ENCODE measurements at regions not wholly inside any gene's neighbourhood (a gene's known extent, or its start where the extent isn't known, plus 50 kb on each side); places are given as distances from the start of the nearest gene placed in this dataset.

DNA sequence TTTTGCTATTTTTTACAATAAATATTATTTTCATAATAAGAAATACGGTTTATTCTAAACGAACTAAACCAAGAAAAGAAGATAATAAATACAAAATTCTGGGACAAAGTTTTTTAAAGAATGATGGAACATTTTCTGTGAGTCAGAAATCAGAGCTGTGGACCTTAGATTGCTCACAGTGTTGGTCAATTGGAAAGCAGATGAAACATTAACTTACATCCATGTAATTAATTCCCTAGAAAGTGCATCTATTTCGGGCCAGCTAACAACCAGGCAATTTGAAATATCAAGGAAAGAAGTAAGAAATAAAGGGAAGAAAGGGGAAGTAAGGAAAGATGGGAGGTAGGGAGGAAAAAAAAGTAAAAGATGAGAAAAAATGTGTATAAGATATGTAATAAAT, 1569.8 kb upstream of the TENM4 start:
- Histone ChIP-seq H3K27me3 (no peaks in the 10 kb centered on the region), H3K36me3 (no peaks in the 10 kb centered on the region), H3K4me2 (no peak overlapping the region), H3K9me3 (ENCODE audit: low read depth) (no peaks in the 10 kb centered on the region), H3K27ac (no peak overlapping the region), H4K20me1 (ENCODE audit: low read depth) (no peaks in the 10 kb centered on the region), H3K9ac (no peak overlapping the region), H3F3A (ENCODE audit: low read depth) (no peaks in the 10 kb centered on the region), H3K79me2 (ENCODE audit: low read depth) (no peaks in the 10 kb centered on the region), H3K4me3 (no peak overlapping the region), H3K4me1 (no peaks in the 10 kb centered on the region), H2AFZ (replicated peaks) (no peak overlapping the region)
- Mint-ChIP-seq H3K27ac (no peak overlapping the region), H3K27me3 (ENCODE audit: insufficient read depth, low read depth) (no peaks in the 10 kb centered on the region), H3K36me3 (no peaks in the 10 kb centered on the region), H3K4me3 (no peak overlapping the region), H3K4me1 (no peaks in the 10 kb centered on the region), H3K9me3 (peaks cover 2% of the 10 kb centered on the region)
- TF ChIP-seq, protein P1, sequence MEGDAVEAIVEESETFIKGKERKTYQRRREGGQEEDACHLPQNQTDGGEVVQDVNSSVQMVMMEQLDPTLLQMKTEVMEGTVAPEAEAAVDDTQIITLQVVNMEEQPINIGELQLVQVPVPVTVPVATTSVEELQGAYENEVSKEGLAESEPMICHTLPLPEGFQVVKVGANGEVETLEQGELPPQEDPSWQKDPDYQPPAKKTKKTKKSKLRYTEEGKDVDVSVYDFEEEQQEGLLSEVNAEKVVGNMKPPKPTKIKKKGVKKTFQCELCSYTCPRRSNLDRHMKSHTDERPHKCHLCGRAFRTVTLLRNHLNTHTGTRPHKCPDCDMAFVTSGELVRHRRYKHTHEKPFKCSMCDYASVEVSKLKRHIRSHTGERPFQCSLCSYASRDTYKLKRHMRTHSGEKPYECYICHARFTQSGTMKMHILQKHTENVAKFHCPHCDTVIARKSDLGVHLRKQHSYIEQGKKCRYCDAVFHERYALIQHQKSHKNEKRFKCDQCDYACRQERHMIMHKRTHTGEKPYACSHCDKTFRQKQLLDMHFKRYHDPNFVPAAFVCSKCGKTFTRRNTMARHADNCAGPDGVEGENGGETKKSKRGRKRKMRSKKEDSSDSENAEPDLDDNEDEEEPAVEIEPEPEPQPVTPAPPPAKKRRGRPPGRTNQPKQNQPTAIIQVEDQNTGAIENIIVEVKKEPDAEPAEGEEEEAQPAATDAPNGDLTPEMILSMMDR (IDR thresholded peaks at IDR 0.05), result no peak
- TF ChIP-seq EZH2phosphoT487 (IDR thresholded peaks at IDR 0.05), result no peak
- TF ChIP-seq EZH2 (IDR thresholded peaks at IDR 0.05), result no peak
- no peak for DNase-seq (ENCODE audit: low spot score)

DNA sequence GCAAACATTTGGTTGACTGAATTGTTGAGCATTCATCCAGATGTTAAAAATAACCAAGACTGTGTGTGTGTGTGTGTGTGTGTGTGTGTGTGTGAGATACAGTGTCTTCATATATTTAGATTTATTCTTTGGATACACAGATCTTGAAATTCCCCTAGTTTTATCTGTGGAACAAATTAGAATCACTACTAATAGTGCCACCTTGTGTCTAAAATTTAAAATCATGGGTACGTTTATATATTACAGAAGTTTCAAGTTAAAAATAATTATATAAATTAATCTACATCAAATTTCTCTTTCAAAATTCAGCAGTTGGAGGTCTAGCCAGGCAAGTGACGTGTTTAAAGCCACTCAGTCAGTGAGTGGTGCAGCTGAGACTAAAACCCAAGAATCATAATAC, 1566.2 kb upstream of the TENM4 start:
- Histone ChIP-seq H3K9ac (no peak overlapping the region), H3K79me2 (ENCODE audit: low read depth) (no peaks in the 10 kb centered on the region), H3K4me2 (no peak overlapping the region), H3K27ac (no peak overlapping the region), H3K4me3 (no peak overlapping the region), H3K4me1 (no peaks in the 10 kb centered on the region), H3K36me3 (no peaks in the 10 kb centered on the region), H4K20me1 (ENCODE audit: low read depth) (no peaks in the 10 kb centered on the region), H3K9me3 (ENCODE audit: low read depth) (no peaks in the 10 kb centered on the region), H3F3A (ENCODE audit: low read depth) (no peaks in the 10 kb centered on the region), H2AFZ (replicated peaks) (no peak overlapping the region), H3K27me3 (no peaks in the 10 kb centered on the region)
- no peak overlapping the region for H3K27ac Mint-ChIP-seq
- TF ChIP-seq EZH2 (IDR thresholded peaks at IDR 0.05), result no peak
- TF ChIP-seq, protein P1 (IDR thresholded peaks at IDR 0.05), result peak; percentile 39
- peaks cover 2% of the 10 kb centered on the region for H3K9me3 Mint-ChIP-seq
- no peaks in the 10 kb centered on the region for H3K27me3 Mint-ChIP-seq (ENCODE audit: insufficient read depth, low read depth)
- no peaks in the 10 kb centered on the region for H3K36me3 Mint-ChIP-seq
- no peak for DNase-seq (ENCODE audit: low spot score)
- no peaks in the 10 kb centered on the region for H3K4me1 Mint-ChIP-seq
- H3K4me3 Mint-ChIP-seq, result no peak overlapping the region

DNA sequence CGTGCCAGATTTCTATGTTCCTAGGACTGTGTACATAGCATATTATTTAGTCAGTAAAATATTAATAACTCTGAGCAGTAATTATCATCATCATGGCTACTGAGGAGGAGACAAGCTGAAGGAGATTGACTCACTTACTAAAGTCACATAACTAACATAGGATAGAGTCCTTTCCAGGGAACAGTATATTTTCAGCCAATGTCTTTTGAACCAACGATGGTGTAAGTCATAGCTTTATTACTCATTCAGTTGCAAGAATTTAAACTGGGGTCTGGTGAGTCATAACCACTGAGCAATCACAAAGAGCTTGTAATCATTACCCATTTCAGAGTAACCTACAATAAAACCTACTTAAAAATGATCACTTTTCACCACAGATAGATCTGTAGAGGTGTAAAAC, 1564.8 kb upstream of the TENM4 start:
- Mint-ChIP-seq H3K27ac (no peak overlapping the region), H3K4me3 (no peak overlapping the region), H3K4me1 (no peaks in the 10 kb centered on the region), H3K36me3 (no peaks in the 10 kb centered on the region), H3K9me3 (no peaks in the 10 kb centered on the region), H3K27me3 (ENCODE audit: insufficient read depth, low read depth) (peaks cover 4% of the 10 kb centered on the region)
- Histone ChIP-seq H3K36me3 (no peaks in the 10 kb centered on the region), H4K20me1 (ENCODE audit: low read depth) (no peaks in the 10 kb centered on the region), H3K27ac (no peak overlapping the region), H3K4me2 (no peak overlapping the region), H3K79me2 (ENCODE audit: low read depth) (no peaks in the 10 kb centered on the region), H3K4me3 (no peak overlapping the region), H3K9me3 (ENCODE audit: low read depth) (no peaks in the 10 kb centered on the region), H3K9ac (no peak overlapping the region), H3F3A (ENCODE audit: low read depth) (no peaks in the 10 kb centered on the region), H2AFZ (replicated peaks) (no peak overlapping the region), H3K27me3 (no peaks in the 10 kb centered on the region), H3K4me1 (no peaks in the 10 kb centered on the region)
- TF ChIP-seq EZH2phosphoT487 (IDR thresholded peaks at IDR 0.05) (no peak), EZH2 (IDR thresholded peaks at IDR 0.05) (no peak)
- TF ChIP-seq, protein P1 (IDR thresholded peaks at IDR 0.05), result no peak
- no peak for DNase-seq (ENCODE audit: low spot score)

DNA sequence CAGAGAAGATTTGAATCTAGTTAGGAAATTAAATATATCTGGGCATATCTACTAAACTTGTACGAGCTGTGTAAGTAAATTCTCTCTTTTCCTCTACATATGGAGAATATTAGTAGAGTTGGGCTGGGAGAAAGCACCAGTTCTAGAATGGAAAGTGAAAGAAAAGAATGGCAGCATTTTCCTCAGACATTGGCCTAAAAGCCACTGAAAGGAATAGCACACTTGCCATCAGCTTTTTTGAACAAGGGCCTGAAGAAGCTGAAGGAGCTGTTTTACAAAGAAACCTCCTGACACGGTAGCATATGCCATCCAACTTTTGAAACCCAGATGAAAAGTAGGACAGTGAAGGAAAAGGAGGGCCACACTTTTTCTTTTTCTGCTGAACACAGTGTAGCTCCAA, 1563.7 kb upstream of the TENM4 start:
- peaks cover 4% of the 10 kb centered on the region for H3K27me3 Mint-ChIP-seq (ENCODE audit: insufficient read depth, low read depth)
- TF ChIP-seq, protein P1 (IDR thresholded peaks at IDR 0.05), result no peak
- TF ChIP-seq EZH2phosphoT487 (IDR thresholded peaks at IDR 0.05), result no peak
- TF ChIP-seq EZH2 (IDR thresholded peaks at IDR 0.05), result no peak
- no peaks in the 10 kb centered on the region for H3K4me1 Mint-ChIP-seq
- Histone ChIP-seq H3K4me2 (no peak overlapping the region), H3F3A (ENCODE audit: low read depth) (no peaks in the 10 kb centered on the region), H3K9ac (no peak overlapping the region), H3K4me3 (no peak overlapping the region), H2AFZ (replicated peaks) (peak overlapping the region; percentile 7), H3K27ac (no peak overlapping the region), H3K9me3 (ENCODE audit: low read depth) (no peaks in the 10 kb centered on the region), H3K36me3 (no peaks in the 10 kb centered on the region), H4K20me1 (ENCODE audit: low read depth) (no peaks in the 10 kb centered on the region), H3K27me3 (no peaks in the 10 kb centered on the region), H3K79me2 (ENCODE audit: low read depth) (no peaks in the 10 kb centered on the region), H3K4me1 (no peaks in the 10 kb centered on the region)
- H3K4me3 Mint-ChIP-seq, result no peak overlapping the region
- H3K27ac Mint-ChIP-seq, result no peak overlapping the region
- H3K9me3 Mint-ChIP-seq, result no peaks in the 10 kb centered on the region
- DNase-seq (ENCODE audit: low spot score), result no peak
- no peaks in the 10 kb centered on the region for H3K36me3 Mint-ChIP-seq

All from neural progenitor cell (in vitro differentiated cells).